H1 (cell line): ENCODE measurements at regions not wholly inside any gene's neighbourhood (a gene's known extent, or its start where the extent isn't known, plus 50 kb on each side); places are given as distances from the start of the nearest gene placed in this dataset.

Source experiments
- CTCF ChIA-PET: fragments of 300-600 bp; sonication (Branson Sonifier 250); formaldehyde crosslinking; loops from one replicate; lab custom pipeline; 2021; ENCODE audit not compliant: partially characterized antibody; lab: Charles Lee
- POLR2A ChIA-PET: fragments of 300-600 bp; sonication (Branson Sonifier 250); formaldehyde crosslinking; loops from one replicate; lab custom pipeline; 2021; ENCODE audit warnings: inconsistent platforms; ENCODE audit not compliant: partially characterized antibody; lab: Charles Lee
- DNase-seq, 2 experiments: peaks; one replicate each; pipeline versions ENCODE4 v3.0.0 to v3.0.0-alpha.2; 2010 to 2022; ENCODE audit warnings: low spot score in 2 of 2, low read depth in 1 of 2, mixed read lengths in 1 of 2
- FAIRE-seq: peaks from 2 replicates; lab custom pipeline; 2011; peaks lifted over from hg19 to GRCh38; lab: Jason Lieb, UNC
- H2AFZ ChIP-seq: 2 replicates; pipeline ENCODE4 v1.8.1; 2012; ENCODE audit warnings: low read length, inconsistent platforms
- H2AK5ac ChIP-seq: 2 replicates; pipeline ENCODE4 v1.6.1; 2013; ENCODE audit warnings: low read depth, low read length
- H2BK120ac ChIP-seq: replicated peaks from 2 replicates; pipeline ENCODE3; 2013; ENCODE audit warnings: low read depth, low read length, inconsistent platforms
- H2BK12ac ChIP-seq: 2 replicates; pipeline ENCODE4 v1.6.1; 2013; ENCODE audit warnings: low read depth, low read length
- H2BK15ac ChIP-seq: 2 replicates; pipeline ENCODE4 v1.6.1; 2013; ENCODE audit warnings: low read length
- H2BK20ac ChIP-seq: 2 replicates; pipeline ENCODE4 v1.6.1; 2013; ENCODE audit warnings: low read length
- H2BK5ac ChIP-seq: 2 replicates; pipeline ENCODE4 v1.6.1; 2013; ENCODE audit warnings: low read depth, low read length
- H3K14ac ChIP-seq: 2 replicates; pipeline ENCODE4 v1.6.1; 2013; ENCODE audit warnings: inconsistent platforms; ENCODE audit not compliant: insufficient read length
- H3K18ac ChIP-seq: 2 replicates; pipeline ENCODE4 v1.6.1; 2013; ENCODE audit warnings: low read length; ENCODE audit errors: extremely low read depth
- H3K23ac ChIP-seq: 2 replicates; pipeline ENCODE4 v1.6.1; 2013; ENCODE audit warnings: inconsistent platforms; ENCODE audit not compliant: insufficient read length
- H3K23me2 ChIP-seq: 2 replicates; pipeline ENCODE4 v1.6.1; 2013; ENCODE audit warnings: low read depth, low read length
- H3K27ac ChIP-seq: 2 replicates; pipeline ENCODE4 v1.6.1; 2011; ENCODE audit warnings: low read depth, low read length, inconsistent platforms
- H3K27me3 ChIP-seq, 4 experiments: replicated peaks in 1 of 4; 1 replicate in 1 of 4; 2 replicates in 3 of 4; pipeline versions ENCODE4 v1.6.1 to v1.8.1; 2011 to 2013; ENCODE audit warnings: low read length in 3 of 4, mild to moderate bottlenecking in 3 of 4, inconsistent platforms in 2 of 4, mixed read lengths in 2 of 4, moderate library complexity in 1 of 4; ENCODE audit not compliant: control insufficient read depth in 3 of 4, insufficient read depth in 3 of 4; ENCODE audit errors: extremely low read depth in 1 of 4
- H3K36me3 ChIP-seq, 4 experiments: 2 replicates each; pipeline versions ENCODE4 v1.6.1 to v1.8.1; 2011 to 2013; ENCODE audit warnings: mild to moderate bottlenecking in 4 of 4, low read length in 3 of 4, moderate library complexity in 2 of 4, control low read depth in 1 of 4, inconsistent platforms in 1 of 4; ENCODE audit not compliant: insufficient read depth in 4 of 4, control insufficient read depth in 2 of 4
- H3K4ac ChIP-seq: replicated peaks from 2 replicates; pipeline ENCODE3; 2013; ENCODE audit warnings: low read length, low read depth, mixed read lengths, inconsistent platforms; ENCODE audit not compliant: insufficient read length
- H3K4me1 ChIP-seq, 4 experiments: replicated peaks in 1 of 4; 1 replicate in 1 of 4; 2 replicates in 3 of 4; pipeline versions ENCODE4 v1.6.1 to v1.8.1; 2011 to 2013; ENCODE audit warnings: low read length in 3 of 4, inconsistent platforms in 2 of 4, mixed read lengths in 1 of 4; ENCODE audit not compliant: insufficient read depth in 4 of 4, control insufficient read depth in 3 of 4
- H3K4me2 ChIP-seq, 2 experiments: 2 replicates each; pipeline versions ENCODE4 v1.6.1 to v1.8.1; 2011 to 2013; ENCODE audit warnings: low read depth in 2 of 2, low read length in 2 of 2, control low read depth in 1 of 2, inconsistent platforms in 1 of 2, mild to moderate bottlenecking in 1 of 2; ENCODE audit not compliant: insufficient read depth in 1 of 2
- H3K4me3 ChIP-seq, 4 experiments: fragments of 200-600, 300-600 bp in 1 of 4; sonication (generic), shearing (Covaris generic), sonication (Bioruptor Twin) in 1 of 4; 2 replicates each; pipeline versions ENCODE4 v1.5.1 to v1.8.1; 2011 to 2016; ENCODE audit warnings: low read length in 4 of 4, low read depth in 3 of 4, control low read depth in 2 of 4, inconsistent platforms in 2 of 4, mild to moderate bottlenecking in 2 of 4, mixed read lengths in 1 of 4, moderate library complexity in 1 of 4; ENCODE audit not compliant: insufficient read depth in 2 of 4; ENCODE audit errors: extremely low read depth in 1 of 4
- H3K56ac ChIP-seq: replicated peaks from 2 replicates; pipeline ENCODE3; 2013; ENCODE audit warnings: low read depth, mild to moderate bottlenecking, mixed read lengths, low read length, inconsistent platforms; ENCODE audit not compliant: insufficient read length
- H3K79me1 ChIP-seq: 2 replicates; pipeline ENCODE4 v1.6.1; 2013; ENCODE audit warnings: low read depth, low read length, control low read depth
- H3K79me2 ChIP-seq, 2 experiments: 2 replicates each; pipeline versions ENCODE4 v1.6.1 to v1.8.1; 2012 to 2013; ENCODE audit warnings: low read length in 2 of 2, mild to moderate bottlenecking in 2 of 2, inconsistent platforms in 1 of 2; ENCODE audit not compliant: insufficient read depth in 2 of 2, control insufficient read depth in 1 of 2
- H3K9ac ChIP-seq, 4 experiments: replicated peaks in 1 of 4; 1 replicate in 1 of 4; 2 replicates in 3 of 4; pipeline versions ENCODE4 v1.6.1 to v1.8.1; 2011 to 2013; ENCODE audit warnings: low read depth in 3 of 4, low read length in 3 of 4, control low read depth in 2 of 4, mild to moderate bottlenecking in 2 of 4, moderate library complexity in 2 of 4, inconsistent platforms in 1 of 4; ENCODE audit errors: extremely low read depth in 1 of 4
- H3K9me3 ChIP-seq, 2 experiments: 2 replicates each; pipeline versions ENCODE4 v1.6.1 to v1.8.1; 2012 to 2013; ENCODE audit warnings: mild to moderate bottlenecking in 2 of 2, moderate library complexity in 2 of 2, control low read depth in 1 of 2, inconsistent platforms in 1 of 2, low read depth in 1 of 2, low read length in 1 of 2, mixed read lengths in 1 of 2; ENCODE audit not compliant: insufficient read depth in 2 of 2
- H4K20me1 ChIP-seq, 2 experiments: replicated peaks in 1 of 2; 2 replicates each; pipeline versions ENCODE3 to v1.8.1; 2011 to 2013; ENCODE audit warnings: inconsistent platforms in 2 of 2, low read length in 2 of 2, mild to moderate bottlenecking in 1 of 2; ENCODE audit not compliant: insufficient read depth in 2 of 2, control insufficient read depth in 1 of 2
- H4K5ac ChIP-seq: 2 replicates; pipeline ENCODE4 v1.6.1; 2013; ENCODE audit warnings: low read length, low read depth, mixed read lengths, inconsistent platforms; ENCODE audit not compliant: insufficient read length
- H4K8ac ChIP-seq: 2 replicates; pipeline ENCODE4 v1.8.0; 2013; ENCODE audit warnings: mild to moderate bottlenecking, moderate library complexity, low read length, inconsistent platforms; ENCODE audit not compliant: insufficient read depth; ENCODE audit errors: extremely low read depth
- H4K91ac ChIP-seq: replicated peaks from 2 replicates; pipeline ENCODE3; 2013; ENCODE audit warnings: low read length, mixed read lengths, inconsistent platforms; ENCODE audit not compliant: insufficient read length
- ATF3 ChIP-seq: IDR thresholded peaks from 2 replicates; pipeline ENCODE4 v1.6.1; 2011; ENCODE audit warnings: low read depth, mild to moderate bottlenecking, low read length; ENCODE audit not compliant: insufficient read depth
- EP300 ChIP-seq, 2 experiments: IDR thresholded peaks; 1 replicate in 1 of 2; 2 replicates in 1 of 2; pipeline ENCODE4 v1.6.1; 2011 to 2012; ENCODE audit warnings: low read depth in 2 of 2, low read length in 2 of 2, mild to moderate bottlenecking in 2 of 2, borderline replicate concordance in 1 of 2, inconsistent platforms in 1 of 2, moderate library complexity in 1 of 2
- EZH2 ChIP-seq: fragments of 200-600 bp; sonication (generic); IDR thresholded peaks from 2 replicates; pipeline ENCODE4 v1.7.1; 2012; ENCODE audit warnings: low read depth, mild to moderate bottlenecking, moderate library complexity, low read length, inconsistent platforms; ENCODE audit not compliant: severe bottlenecking
- FOSL1 ChIP-seq: IDR thresholded peaks from 2 replicates; pipeline ENCODE4 v1.6.1; 2011; ENCODE audit warnings: mild to moderate bottlenecking, low read depth, low read length, moderate library complexity; ENCODE audit not compliant: insufficient read depth
- GTF2F1 ChIP-seq: IDR thresholded peaks from 2 replicates; pipeline ENCODE4 v1.6.1; 2012; ENCODE audit warnings: low read depth, low read length, improper control_type of control experiment, borderline replicate concordance
- NANOG ChIP-seq: IDR thresholded peaks from 2 replicates; pipeline ENCODE4 v1.6.1; 2011; ENCODE audit warnings: low read length, low read depth, mild to moderate bottlenecking, inconsistent platforms; ENCODE audit not compliant: insufficient read depth, poor library complexity, severe bottlenecking
- SP4 ChIP-seq: IDR thresholded peaks from 2 replicates; pipeline ENCODE4 v1.6.1; 2012; ENCODE audit warnings: low read length, inconsistent platforms
- TCF12 ChIP-seq: IDR thresholded peaks from 2 replicates; pipeline ENCODE4 v1.6.1; 2011; ENCODE audit warnings: low read depth, mild to moderate bottlenecking, low read length
- WGBS, 2 experiments: shearing (Covaris generic) in 1 of 2; methylation state at CpG; one replicate each; pipeline versions ENCODE4 v1.1.6 to v1.1.7; 2013 to 2015; ENCODE audit warnings: low lambda C conversion rate in 2 of 2, mixed read lengths in 2 of 2, inconsistent platforms in 1 of 2, low coverage in 1 of 2, missing lambda C conversion rate in 1 of 2; ENCODE audit not compliant: insufficient replicate concordance in 2 of 2, insufficient coverage in 1 of 2, insufficient read length in 1 of 2; ENCODE audit errors: extremely low coverage in 1 of 2, missing lambda C conversion rate in 1 of 2; 5-methylcytosine and 5-hydroxymethylcytosine counted together
- TF ChIP-seq, protein P1 (sequence below), 3 experiments: IDR thresholded peaks; 1 replicate in 2 of 3; 2 replicates in 1 of 3; pipeline versions ENCODE4 v1.5.1 to v1.6.1; 2011; ENCODE audit warnings: low read length in 3 of 3, mild to moderate bottlenecking in 3 of 3, inconsistent platforms in 2 of 3, low read depth in 1 of 3, moderate library complexity in 1 of 3; ENCODE audit not compliant: insufficient read depth in 1 of 3; ENCODE audit errors: control extremely low read depth in 1 of 3

DNA sequence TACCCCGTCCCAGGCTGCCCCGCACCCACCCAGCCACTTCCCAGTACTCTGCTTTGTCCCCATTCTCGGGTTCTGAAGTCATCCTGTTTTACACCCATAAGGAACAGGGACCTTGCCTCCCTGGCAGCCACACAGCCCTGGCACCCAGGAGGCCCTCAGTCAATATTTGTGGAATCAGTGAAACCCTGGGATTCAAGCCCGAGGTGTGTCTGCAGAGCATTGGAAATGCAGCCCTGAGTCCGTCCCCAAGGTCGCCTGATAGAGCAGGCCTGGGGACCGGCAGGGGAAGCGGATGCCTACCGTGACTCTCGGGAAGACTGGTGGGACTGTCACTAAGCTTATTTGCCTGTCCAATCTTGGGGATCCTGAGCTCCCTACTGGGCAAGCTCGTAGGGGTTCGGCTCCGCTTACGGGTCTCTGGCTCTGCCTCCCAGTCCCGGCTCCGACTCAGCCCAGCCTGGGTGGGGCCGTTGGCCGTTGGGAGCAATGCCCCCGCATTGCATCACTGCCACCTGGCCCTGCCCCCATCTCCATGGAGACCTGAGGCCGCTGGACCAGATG lies 64.4 kb upstream of the TAMM41 start:
- Histone ChIP-seq H3K79me1 (no peaks in the 10 kb centered on the region), H2BK120ac (no peak overlapping the region), H3K4me2 (no peak overlapping the region), H3K56ac (no peak overlapping the region), H3K4ac (no peak overlapping the region), H4K91ac (no peak overlapping the region), H4K5ac (no peak overlapping the region), H3K4me3 (no peak overlapping the region), H3K79me2 (no peaks in the 10 kb centered on the region), H3K9ac (no peak overlapping the region), H3K23me2 (no peaks in the 10 kb centered on the region), H3K27me3 (no peaks in the 10 kb centered on the region), H3K23ac (no peak overlapping the region), H2BK20ac (no peak overlapping the region), H3K4me1 (peaks cover 0 to 4% (median 0%) of the 10 kb centered on the region in 4 experiments; a peak in 1 of 7 replicates), H4K8ac (no peak overlapping the region), H3K18ac (no peak overlapping the region), H3K14ac (no peak overlapping the region), H3K27ac (no peak overlapping the region), H2BK5ac (no peak overlapping the region), H2AK5ac (no peak overlapping the region), H2BK15ac (no peak overlapping the region), H2AFZ (no peak overlapping the region), H4K20me1 (no peaks in the 10 kb centered on the region), H3K9me3 (no peaks in the 10 kb centered on the region), H2BK12ac (no peak overlapping the region), H3K36me3 (no peaks in the 10 kb centered on the region)
- 91% methylated on average over 20 of the region's 20 CpGs; no CpG with 5 or more reads in 1 of the 2 experiments for WGBS, 2 experiments
- POLR2A ChIA-PET = no interaction called here
- FAIRE-seq = no peak
- CTCF ChIA-PET = interaction anchor here (1.1 to 1.2 kb wide), 2 partner anchors 29 to 256 kb away, joined by 3 read pairs; no protein-coding TSS in a partner anchor
- no peak for DNase-seq
- TF ChIP-seq ATF3 (no peak), EZH2 (no peak), NANOG (no peak), EP300 (IDR thresholded peaks at IDR 0.05; ENCODE audit: borderline replicate concordance in 1 of 2, low read depth in 2 of 2, low read length in 2 of 2) (no peak), FOSL1 (no peak), TCF12 (no peak), SP4 (no peak), GTF2F1 (no peak)
- TF ChIP-seq, protein P1, sequence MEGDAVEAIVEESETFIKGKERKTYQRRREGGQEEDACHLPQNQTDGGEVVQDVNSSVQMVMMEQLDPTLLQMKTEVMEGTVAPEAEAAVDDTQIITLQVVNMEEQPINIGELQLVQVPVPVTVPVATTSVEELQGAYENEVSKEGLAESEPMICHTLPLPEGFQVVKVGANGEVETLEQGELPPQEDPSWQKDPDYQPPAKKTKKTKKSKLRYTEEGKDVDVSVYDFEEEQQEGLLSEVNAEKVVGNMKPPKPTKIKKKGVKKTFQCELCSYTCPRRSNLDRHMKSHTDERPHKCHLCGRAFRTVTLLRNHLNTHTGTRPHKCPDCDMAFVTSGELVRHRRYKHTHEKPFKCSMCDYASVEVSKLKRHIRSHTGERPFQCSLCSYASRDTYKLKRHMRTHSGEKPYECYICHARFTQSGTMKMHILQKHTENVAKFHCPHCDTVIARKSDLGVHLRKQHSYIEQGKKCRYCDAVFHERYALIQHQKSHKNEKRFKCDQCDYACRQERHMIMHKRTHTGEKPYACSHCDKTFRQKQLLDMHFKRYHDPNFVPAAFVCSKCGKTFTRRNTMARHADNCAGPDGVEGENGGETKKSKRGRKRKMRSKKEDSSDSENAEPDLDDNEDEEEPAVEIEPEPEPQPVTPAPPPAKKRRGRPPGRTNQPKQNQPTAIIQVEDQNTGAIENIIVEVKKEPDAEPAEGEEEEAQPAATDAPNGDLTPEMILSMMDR (IDR thresholded peaks at IDR 0.05; ENCODE audit: control extremely low read depth in 1 of 3, insufficient read depth in 1 of 3, low read depth in 1 of 3, low read length in 3 of 3) = no peak
